ENCODE measurements at regions not wholly inside any gene's neighbourhood (a gene's known extent, or its start where the extent isn't known, plus 50 kb on each side); places are given as distances from the start of the nearest gene placed in this dataset.

DNA sequence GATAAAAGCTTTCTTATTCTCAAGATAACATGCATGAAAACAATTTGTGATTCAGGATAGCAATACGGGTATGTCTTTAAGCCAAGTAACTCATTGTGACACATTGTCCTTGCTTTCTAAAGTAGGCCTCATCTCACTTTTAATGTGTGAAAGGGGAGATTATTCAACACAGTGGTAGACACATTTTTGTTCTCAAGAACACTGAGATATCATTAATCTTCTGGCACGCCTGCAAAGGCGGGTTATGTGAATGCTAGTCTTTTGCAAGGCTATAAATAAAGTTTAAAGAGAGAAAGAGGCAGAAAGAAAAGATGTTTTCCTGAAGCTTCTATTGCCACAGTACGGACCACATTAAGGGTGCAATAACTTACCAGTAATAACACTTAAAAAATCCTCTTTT is 181.8 kb upstream of the MEF2C start:
- TF ChIP-seq, protein P1, sequence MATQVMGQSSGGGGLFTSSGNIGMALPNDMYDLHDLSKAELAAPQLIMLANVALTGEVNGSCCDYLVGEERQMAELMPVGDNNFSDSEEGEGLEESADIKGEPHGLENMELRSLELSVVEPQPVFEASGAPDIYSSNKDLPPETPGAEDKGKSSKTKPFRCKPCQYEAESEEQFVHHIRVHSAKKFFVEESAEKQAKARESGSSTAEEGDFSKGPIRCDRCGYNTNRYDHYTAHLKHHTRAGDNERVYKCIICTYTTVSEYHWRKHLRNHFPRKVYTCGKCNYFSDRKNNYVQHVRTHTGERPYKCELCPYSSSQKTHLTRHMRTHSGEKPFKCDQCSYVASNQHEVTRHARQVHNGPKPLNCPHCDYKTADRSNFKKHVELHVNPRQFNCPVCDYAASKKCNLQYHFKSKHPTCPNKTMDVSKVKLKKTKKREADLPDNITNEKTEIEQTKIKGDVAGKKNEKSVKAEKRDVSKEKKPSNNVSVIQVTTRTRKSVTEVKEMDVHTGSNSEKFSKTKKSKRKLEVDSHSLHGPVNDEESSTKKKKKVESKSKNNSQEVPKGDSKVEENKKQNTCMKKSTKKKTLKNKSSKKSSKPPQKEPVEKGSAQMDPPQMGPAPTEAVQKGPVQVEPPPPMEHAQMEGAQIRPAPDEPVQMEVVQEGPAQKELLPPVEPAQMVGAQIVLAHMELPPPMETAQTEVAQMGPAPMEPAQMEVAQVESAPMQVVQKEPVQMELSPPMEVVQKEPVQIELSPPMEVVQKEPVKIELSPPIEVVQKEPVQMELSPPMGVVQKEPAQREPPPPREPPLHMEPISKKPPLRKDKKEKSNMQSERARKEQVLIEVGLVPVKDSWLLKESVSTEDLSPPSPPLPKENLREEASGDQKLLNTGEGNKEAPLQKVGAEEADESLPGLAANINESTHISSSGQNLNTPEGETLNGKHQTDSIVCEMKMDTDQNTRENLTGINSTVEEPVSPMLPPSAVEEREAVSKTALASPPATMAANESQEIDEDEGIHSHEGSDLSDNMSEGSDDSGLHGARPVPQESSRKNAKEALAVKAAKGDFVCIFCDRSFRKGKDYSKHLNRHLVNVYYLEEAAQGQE (IDR thresholded peaks at IDR 0.05; ENCODE audit: insufficient replicate concordance, low read depth) = no peak
- TF ChIP-seq POLR2AphosphoS5 (IDR thresholded peaks at IDR 0.05; ENCODE audit: low read depth) = no peak
- Histone ChIP-seq H3K4me3 (replicated peaks; ENCODE audit: insufficient read depth, low read length) (no peak overlapping the region), H3K27me3 (ENCODE audit: insufficient read depth, poor library complexity, severe bottlenecking) (no peaks in the 10 kb centered on the region), H3K27ac (replicated peaks) (no peak overlapping the region)
- DNase-seq (ENCODE audit: low read depth in 1 of 2, low spot score in 1 of 2) = no peak

DNA sequence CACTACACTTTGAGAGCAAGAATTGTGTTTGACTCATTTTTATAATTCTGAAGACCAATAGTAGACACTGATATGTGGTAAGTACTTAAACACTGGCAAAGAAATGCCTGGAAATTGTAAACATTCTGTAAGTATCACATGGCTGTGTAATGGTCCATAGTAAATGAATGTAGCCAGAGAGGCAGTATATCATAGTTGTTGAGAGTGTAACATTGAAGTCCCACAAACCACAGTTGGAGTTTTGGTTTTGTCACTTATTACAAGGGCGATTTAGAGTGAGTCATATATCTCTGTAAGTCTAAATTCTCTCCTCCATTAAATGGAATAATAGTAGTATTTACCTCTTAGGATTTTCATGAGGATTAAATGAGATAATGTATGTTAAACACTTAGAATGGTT is 181.1 kb upstream of the MEF2C start:
- no peaks in the 10 kb centered on the region for H3K27me3 ChIP-seq (ENCODE audit: insufficient read depth, poor library complexity, severe bottlenecking)
- DNase-seq (ENCODE audit: low read depth in 1 of 2, low spot score in 1 of 2) = no peak
- no peak for TF ChIP-seq GABPA (IDR thresholded peaks at IDR 0.05; ENCODE audit: low read depth)
- TF ChIP-seq SPI1 (IDR thresholded peaks at IDR 0.05; ENCODE audit: borderline replicate concordance, low read depth) = no peak
- TF ChIP-seq, protein P1 (IDR thresholded peaks at IDR 0.05; ENCODE audit: insufficient replicate concordance, low read depth) = no peak
- TF ChIP-seq POLR2AphosphoS5 (IDR thresholded peaks at IDR 0.05; ENCODE audit: low read depth) = no peak
- TF ChIP-seq, protein P2, sequence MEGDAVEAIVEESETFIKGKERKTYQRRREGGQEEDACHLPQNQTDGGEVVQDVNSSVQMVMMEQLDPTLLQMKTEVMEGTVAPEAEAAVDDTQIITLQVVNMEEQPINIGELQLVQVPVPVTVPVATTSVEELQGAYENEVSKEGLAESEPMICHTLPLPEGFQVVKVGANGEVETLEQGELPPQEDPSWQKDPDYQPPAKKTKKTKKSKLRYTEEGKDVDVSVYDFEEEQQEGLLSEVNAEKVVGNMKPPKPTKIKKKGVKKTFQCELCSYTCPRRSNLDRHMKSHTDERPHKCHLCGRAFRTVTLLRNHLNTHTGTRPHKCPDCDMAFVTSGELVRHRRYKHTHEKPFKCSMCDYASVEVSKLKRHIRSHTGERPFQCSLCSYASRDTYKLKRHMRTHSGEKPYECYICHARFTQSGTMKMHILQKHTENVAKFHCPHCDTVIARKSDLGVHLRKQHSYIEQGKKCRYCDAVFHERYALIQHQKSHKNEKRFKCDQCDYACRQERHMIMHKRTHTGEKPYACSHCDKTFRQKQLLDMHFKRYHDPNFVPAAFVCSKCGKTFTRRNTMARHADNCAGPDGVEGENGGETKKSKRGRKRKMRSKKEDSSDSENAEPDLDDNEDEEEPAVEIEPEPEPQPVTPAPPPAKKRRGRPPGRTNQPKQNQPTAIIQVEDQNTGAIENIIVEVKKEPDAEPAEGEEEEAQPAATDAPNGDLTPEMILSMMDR (IDR thresholded peaks at IDR 0.05; ENCODE audit: insufficient read depth, low read length) = no peak
- no peak overlapping the region for H3K27ac ChIP-seq (replicated peaks)
- no peak overlapping the region for H3K4me3 ChIP-seq (replicated peaks; ENCODE audit: insufficient read depth, low read length)

DNA sequence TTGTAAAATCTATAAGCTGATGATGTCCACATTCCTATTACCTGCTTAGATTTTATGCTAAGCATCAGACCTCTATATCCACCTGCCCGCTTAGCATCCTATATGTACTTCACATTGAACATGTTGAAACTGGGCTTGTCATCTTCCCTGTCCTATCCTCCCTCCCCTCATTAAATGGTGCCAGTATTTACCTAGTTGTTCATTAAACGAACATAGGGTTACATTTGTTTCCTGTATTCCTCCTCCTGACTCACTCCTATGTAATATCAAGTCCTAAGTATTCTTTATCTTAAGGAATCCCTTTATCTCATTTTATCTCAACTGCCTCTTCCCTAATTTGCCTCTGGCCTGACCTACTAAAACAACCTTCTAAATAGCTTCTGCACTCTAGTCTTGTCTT is 177.8 kb upstream of the MEF2C start:
- TF ChIP-seq GABPA (IDR thresholded peaks at IDR 0.05; ENCODE audit: low read depth) = no peak
- TF ChIP-seq SPI1 (IDR thresholded peaks at IDR 0.05; ENCODE audit: borderline replicate concordance, low read depth) = no peak
- TF ChIP-seq, protein P1 (IDR thresholded peaks at IDR 0.05; ENCODE audit: insufficient replicate concordance, low read depth) = no peak
- TF ChIP-seq, protein P2 (IDR thresholded peaks at IDR 0.05; ENCODE audit: insufficient read depth, low read length) = no peak
- no peak for TF ChIP-seq POLR2AphosphoS5 (IDR thresholded peaks at IDR 0.05; ENCODE audit: low read depth)
- no peaks in the 10 kb centered on the region for H3K27me3 ChIP-seq (ENCODE audit: insufficient read depth, poor library complexity, severe bottlenecking)
- DNase-seq (ENCODE audit: low read depth in 1 of 2, low spot score in 1 of 2) = no peak
- H3K27ac ChIP-seq (replicated peaks) = no peak overlapping the region
- H3K4me3 ChIP-seq (replicated peaks; ENCODE audit: insufficient read depth, low read length) = no peak overlapping the region

DNA sequence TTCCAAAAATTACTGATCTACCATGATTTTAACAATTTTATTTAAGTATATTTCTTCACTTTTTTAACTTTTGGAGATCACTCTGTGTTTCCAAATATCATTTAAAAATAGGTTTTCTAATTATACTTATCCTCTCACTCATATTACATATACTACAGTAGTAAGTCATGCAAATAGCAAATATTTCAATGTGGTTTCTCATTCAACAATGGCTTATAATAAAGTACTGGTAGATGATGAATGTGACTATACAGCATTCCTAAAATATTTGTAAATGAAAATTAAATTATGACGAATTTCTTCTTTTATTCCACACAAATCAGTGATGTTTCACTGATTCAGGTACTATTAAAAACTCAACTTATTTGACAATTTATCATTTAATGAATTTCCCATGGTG is 176.3 kb upstream of the MEF2C start:
- TF ChIP-seq POLR2AphosphoS5 (IDR thresholded peaks at IDR 0.05; ENCODE audit: low read depth) = no peak
- TF ChIP-seq SPI1 (IDR thresholded peaks at IDR 0.05; ENCODE audit: borderline replicate concordance, low read depth) = no peak
- TF ChIP-seq GABPA (IDR thresholded peaks at IDR 0.05; ENCODE audit: low read depth) = no peak
- TF ChIP-seq, protein P1 (IDR thresholded peaks at IDR 0.05; ENCODE audit: insufficient replicate concordance, low read depth) = no peak
- TF ChIP-seq, protein P2 (IDR thresholded peaks at IDR 0.05; ENCODE audit: insufficient read depth, low read length) = no peak
- Histone ChIP-seq H3K4me3 (replicated peaks; ENCODE audit: insufficient read depth, low read length) (no peak overlapping the region), H3K27me3 (ENCODE audit: insufficient read depth, poor library complexity, severe bottlenecking) (no peaks in the 10 kb centered on the region), H3K27ac (replicated peaks) (no peak overlapping the region)
- DNase-seq (ENCODE audit: low read depth in 1 of 2, low spot score in 1 of 2) = no peak
